Activated naive CD4-positive, alpha-beta T cell treated with Interleukin-2 at 50 U/mL for 16 hours (primary cell): ENCODE measurements at regions not wholly inside any gene's neighbourhood (a gene's known extent, or its start where the extent isn't known, plus 50 kb on each side); places are given as distances from the start of the nearest gene placed in this dataset.

Source experiments
- DNase-seq: peaks from one replicate; pipeline ENCODE4 v3.0.0-alpha.2; 2020

DNA sequence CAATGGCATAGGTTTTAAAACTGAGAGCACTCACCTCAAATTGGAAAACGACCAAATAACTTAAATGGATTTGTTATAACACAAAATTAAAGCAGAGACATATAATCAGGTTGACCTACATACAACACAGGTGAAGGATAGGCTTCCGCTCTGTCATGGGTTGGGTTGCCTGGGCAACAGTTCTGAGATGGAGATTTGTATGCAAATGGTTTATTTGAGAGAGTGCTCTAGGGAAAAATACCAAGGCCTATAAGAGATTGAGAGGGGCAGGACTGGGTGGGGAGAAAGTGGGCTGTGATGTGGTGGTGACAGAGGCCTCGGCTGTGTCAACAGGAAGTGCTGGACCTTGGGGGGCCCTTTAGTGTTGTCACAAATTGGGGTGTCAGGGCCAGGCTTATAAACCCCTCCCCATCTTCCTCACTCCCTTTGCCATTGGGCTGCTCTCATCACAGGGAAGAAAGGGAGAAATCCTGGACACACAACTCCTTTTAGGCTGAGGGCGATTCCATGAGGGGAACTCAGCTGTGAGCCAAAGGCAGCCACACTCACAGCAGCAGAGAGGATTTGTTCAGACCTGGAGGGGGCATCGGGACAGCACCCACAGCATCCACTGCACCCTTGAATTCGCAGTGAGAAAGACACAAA, 105.4 kb upstream of the LYZL1 start:
- DNase-seq, result no peak

DNA sequence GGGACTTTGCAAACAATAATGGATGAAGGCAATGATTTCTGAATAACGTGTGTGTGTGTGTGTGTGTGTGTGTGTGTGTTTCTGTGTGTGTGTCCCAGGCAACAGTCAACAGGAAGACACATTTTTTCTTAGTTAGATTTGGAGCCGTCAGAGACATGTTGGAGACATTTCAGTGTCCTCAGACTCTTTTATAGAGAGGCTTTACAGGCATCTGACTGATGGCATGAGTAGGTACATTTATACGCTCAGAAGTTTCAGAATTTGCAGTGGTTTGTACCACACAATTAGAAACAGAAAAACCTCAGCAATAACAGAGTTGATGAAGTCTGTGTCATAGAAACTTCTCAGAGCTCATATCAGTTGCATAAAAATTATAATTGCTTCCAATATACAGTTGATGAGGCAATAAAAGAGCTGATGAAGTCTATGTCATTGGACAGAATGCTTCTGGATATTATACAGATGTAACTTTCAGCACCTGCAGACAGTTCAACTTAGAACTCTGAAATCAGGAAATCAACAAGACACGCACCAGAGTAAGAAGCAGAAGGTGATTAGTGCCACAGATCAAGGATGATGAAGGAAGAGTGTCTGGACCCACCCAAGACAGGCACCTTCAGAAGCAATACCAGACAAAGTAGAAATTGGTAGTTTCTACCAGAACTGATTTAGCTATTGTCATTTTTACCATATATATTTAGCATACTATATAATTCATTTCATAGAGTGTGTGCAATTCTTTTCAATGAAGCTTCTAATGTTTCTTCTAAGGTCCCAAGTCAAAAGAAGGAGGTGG, 104.5 kb upstream of the LYZL1 start:
- no peak for DNase-seq

GRCh38 chr10:29185050-29185449, 103.8 kb upstream of the LYZL1 start:
- DNase-seq, result no peak

- no peak for DNase-seq
Measured at GRCh38 chr10:29186221-29186620, 102.6 kb upstream of the LYZL1 start.

DNA sequence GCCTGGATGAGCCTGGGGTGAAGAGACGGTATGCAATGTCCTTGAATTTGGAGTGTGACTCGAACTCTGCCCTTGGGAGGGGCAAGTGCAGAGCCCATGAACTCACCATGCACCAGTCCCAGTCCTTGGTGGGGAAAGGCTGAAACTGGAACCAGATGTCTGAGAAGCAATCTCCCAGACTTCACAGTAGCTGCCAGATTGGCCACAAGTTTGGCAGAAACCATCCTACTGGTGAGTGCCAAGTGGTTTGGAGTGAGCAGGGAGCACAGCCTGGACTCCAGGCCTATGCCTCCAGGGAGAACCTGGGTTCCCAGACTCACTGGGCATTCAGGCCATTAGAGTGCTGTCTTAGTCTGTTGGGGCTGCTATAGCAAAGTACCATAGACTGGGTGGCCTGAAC, 99.6 kb upstream of the LYZL1 start:
- no peak for DNase-seq

DNA sequence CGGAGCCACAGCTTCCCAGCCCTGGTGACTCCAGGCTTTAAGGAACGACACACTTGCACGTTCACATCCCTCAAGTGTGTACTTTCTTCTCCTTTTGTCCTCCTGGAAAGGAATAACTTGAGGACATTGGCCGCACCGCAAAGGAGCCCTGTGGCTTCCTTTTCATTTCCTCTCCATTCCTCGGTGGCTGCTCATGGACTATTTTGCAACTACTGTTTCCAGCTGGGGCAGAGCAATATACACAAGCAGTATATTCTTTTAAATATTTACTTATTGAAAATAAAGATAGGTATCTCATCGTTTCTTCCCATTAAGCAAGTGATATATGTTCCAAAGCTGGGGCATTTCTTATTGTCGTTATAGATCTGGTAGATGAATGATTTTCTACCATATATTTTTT, 97.2 kb upstream of the LYZL1 start:
- DNase-seq, result no peak

DNA sequence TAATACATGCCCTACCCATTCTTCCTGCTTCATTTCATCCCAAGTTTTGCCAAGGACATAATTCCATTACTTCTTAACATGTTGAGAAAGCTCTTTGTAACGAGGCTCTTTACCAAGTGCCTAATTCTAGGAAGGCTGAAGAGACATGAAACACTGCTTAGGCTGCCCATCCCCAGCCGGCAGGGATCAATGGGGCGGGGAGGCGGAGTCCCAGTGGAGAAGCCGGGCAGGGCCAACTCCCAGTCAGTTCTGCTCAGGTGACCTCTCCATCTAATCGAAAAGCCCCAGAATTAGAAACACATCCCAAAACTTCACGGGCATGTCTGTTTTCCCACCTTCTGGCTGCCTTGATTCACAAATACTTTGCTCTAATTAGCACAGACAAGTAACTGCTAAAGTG, 89.5 kb upstream of the LYZL1 start:
- DNase-seq, result no peak

DNA sequence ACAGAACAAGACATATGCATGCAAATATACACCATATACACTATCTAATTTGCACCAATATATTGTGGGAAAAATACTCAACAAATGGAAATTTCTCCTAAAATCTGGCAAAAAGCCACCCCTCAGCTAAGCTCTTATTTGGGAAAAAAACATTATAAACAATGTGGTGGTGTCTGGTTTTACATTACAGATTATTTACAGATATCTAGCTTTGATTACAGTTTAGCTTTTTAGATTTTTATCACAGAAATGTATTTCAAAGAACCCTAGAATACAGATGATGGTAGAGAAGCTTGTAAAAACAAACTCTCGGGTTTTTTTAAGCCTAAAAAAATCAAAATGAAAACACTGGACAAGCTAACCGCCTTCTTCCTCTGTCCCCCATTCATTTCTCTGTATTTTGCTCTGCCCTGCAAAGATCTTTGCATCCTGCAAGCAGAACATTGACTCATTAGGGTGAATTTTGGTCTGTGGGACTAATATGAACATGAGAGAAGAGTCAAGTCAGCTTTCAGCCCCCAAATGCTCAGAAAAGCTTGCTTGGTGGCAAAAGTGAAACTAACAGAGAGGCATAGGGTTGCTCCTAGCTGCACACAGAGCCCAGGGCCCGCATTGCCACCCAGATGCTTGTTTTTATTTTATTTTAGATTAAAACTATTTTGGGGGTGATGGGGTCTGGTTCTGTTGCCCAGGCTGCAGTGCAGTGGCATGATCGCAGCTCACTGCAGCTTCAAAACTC, 88.8 kb upstream of the LYZL1 start:
- no peak for DNase-seq

GRCh38 chr10:29202386-29202940, 86.4 kb upstream of the LYZL1 start:
- DNase-seq, result no peak

GRCh38 chr10:29203432-29203831, 85.4 kb upstream of the LYZL1 start:
- DNase-seq, result no peak

DNA sequence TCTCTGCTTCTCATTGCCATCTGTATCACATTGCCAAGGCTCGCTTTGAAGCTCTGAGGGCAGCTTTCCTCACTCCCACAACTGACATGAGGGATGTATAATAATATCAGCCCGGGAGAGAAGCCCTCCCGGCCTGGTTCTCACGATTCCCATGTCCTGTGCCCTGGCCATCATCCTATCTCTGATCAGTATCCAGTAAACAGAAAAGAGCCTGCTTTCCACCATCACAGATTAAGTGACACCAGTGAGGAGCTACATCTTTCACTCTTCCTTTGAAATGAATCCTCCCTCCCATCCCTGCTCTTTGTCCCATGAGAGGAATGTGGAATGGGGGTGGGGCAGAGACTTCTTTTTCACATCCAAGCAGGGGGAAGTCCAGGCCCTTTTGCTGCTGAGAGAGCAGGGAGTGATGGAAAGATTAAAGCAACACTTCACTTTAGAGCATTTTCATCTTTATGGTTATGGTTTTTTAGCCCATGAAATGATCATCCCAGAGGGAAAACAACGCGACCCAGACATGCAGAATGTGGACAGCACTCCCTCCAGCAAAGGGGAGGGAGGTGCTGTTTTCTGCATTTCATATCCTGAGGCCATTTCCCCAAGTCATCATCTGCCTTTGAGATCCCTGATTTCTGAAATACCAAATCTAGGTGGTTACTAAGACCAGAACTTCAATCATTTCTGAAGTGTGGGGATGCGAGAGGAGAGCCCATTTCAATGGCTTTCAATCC, 84.6 kb upstream of the LYZL1 start:
- no peak for DNase-seq

DNA sequence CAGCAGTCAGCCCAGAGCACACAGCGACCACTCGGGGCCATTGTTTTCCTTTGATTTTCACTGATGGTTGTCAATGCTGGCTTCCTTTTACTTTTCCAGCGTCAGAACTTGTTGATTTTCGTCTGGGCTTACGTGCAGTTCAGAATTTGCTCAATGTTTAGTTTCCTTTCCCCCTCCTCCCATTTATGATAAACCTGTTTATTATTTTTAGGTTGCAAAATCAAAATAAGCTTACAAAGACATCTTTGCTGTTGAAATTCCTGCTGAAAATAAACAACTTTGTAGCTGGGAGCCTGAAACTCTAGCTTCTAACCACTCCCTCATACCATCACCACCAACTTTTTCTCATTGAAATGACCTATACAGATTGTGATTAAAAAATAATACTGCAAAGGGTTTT, 83.1 kb upstream of the LYZL1 start:
- DNase-seq, result no peak

DNA sequence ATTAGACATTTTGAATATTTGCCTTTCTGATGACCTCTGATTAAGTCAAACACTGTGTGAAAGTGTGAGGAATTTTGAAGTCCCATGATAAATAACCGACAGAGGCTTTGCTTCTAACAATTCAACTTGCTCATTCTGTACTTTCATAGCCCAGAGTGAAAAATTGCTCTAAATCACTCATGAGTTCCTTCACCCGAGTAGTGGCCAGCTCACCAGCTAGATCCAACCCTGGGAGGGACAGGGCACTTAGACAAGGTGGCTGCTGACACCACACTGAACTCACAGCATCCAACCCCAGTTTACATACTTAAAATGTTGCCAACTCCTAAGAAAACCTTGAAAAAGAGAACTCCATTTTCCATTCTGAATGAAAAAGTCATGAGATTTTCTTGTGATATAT, 80.0 kb upstream of the LYZL1 start:
- no peak for DNase-seq

DNA sequence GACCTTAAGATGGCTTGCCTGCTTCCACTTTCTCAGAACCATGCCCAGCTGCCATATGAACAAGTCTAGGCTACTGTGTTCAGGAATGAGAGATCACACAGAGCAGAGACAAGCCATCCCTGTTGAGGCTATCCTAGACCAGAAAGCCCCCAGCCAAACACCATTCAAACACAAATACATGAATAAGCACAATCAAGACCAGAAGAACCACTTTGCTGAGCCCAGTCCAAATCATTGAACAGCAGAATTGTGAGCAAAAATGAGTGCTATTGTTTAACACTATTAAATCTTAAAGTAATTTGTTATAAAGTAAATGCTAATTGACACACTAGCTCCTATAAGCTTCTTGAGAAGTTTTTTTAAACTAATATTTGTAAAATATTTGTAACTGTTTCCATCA, 79.0 kb upstream of the LYZL1 start:
- DNase-seq, result no peak

DNA sequence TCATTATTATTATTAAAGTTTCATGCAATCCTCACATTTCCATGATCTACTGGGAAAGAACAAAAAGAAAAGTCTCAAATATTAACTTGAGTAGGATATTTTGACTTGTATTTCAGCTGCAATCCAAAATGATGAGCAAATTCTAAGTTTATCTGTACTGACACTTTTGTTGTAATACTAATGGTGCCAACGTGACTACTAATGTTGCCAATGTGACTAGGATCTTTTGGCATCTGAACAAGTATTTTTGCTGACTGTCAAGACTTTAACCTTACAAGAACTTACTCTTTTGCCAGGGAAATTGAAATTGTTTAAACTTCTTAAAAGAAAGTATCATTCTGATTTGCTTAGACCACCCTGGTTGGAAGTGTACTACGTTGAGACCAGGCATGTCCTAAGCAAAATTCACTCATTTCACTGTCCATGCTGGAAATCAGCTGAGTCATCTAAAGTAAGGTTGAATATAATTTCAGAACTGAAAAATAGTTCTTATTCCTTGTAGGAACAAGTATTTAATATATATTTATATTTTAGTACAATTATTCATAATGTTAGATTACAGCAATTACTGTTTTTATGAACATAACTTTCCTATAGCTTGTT, 78.5 kb upstream of the LYZL1 start:
- no peak for DNase-seq

DNA sequence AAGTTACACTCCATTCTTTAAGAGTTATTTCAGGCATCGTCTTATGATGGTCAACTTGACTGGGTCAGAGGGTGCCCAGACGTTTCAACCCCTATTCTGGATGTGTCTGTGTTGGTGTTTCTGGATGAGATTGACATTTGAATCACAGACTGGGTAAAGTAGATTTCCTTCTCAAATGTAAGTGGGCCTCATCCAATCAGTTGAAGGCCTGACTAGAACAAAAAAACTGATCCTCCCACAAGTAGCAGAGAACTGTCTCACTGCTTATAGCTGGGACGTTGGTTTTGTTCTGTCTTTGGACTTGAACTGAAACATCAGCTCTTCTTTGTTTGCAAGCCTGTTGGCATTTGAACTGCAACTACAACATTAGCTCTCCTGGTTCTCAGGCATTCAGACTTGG, 76.3 kb upstream of the LYZL1 start:
- DNase-seq, result no peak

DNA sequence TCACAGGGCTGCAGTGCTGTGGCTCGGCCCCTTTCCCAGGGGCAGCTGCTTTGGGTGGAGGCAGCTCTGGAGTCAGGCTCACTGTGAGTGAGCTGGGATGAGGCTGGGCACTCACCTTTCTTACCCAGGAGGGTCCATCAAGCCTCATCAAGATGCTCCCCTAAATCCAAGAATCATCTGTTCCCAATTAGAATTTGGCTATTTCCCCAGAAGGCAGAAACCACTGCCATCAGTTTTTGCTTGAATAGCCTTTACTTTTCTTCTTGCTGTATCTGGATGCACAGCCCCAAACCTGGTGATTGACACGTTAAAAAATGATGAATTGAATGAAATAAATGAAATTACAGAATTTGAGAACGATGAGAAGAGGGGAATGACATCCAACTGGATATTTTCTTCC, 74.3 kb upstream of the LYZL1 start:
- DNase-seq, result no peak

GRCh38 chr10:29217292-29217738, 71.6 kb upstream of the LYZL1 start:
- DNase-seq, result no peak

DNA sequence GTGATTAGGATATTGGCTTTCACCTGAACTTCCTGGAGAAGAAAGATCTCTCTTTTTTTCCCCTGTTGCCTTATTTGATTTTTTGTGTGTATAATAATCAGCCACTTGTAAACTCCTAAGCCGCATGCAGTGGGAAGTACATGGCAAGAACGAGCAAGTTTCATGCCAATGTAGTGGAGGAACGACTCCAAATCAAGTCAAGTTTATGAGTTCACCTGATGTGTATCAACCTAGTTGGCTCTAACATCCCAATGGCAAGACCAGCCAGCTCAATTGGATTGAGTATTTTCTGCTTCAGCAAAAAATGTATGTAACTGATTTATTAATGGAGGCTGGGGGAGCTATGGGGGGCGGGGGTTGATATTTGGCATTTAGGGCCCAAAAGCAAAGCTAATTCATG, 65.5 kb upstream of the LYZL1 start:
- no peak for DNase-seq

DNA sequence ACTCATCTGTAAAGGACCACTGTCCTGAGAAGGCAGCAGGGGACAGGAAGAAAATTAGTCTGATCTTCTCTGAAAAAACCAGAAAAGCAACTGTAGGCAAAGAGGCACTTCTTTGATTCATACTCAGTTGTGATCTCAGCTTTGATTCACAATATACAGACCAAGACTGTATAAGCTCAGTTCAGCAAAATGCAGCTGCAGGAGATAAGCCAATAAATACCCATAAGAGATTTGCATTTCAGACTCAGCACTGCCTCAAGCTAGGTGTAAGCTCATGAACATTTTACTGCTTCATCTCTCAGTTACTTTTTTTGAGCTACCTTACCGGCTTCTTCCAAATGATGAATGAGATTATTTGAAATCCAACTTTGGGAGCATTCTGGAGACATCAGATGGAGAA, 64.2 kb upstream of the LYZL1 start:
- DNase-seq, result no peak

DNA sequence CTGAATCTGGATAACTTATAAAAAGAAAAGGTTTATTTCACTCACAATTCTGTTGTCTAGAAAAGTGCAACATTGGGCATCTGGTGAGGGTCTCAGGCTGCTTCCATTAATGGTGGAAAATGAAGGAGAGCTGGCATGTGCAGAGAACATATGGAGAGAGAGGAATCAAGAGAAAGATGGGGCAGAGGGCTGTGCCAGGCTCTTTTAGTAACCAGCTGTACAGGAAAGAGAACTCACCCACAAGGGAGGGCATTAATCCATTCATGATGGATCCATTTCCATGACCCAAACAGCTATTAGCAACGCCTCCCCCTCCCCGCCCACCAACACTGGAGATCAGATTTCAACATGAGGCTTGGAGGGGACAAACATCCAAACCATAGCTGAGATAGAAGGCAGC, 61.7 kb upstream of the LYZL1 start:
- DNase-seq, result no peak

DNA sequence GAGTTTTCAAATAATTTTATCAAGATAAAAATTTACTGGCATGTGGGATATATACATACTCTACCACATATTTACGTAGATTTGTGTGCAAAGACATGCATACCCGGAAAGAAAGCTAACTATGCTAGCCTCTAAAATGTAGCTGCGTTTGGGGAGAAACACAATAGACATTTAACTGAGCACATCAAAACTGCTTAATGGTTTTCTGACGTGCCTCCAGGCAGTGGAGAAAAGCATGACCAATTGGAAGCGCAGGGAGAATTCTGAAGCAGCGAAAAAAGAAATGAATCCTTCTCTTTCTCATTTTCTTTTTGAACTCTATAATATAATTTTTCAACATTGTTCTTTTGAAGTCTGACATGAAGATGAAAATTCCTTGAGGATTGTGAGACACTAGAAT, 60.3 kb upstream of the LYZL1 start:
- no peak for DNase-seq

- DNase-seq, result no peak
Measured at GRCh38 chr10:29229258-29229705, 59.6 kb upstream of the LYZL1 start.
